D721Med (cell line): ENCODE measurements at regions not wholly inside any gene's neighbourhood (a gene's known extent, or its start where the extent isn't known, plus 50 kb on each side); places are given as distances from the start of the nearest gene placed in this dataset.

ENCODE experiments used
- DNase-seq: peaks from one replicate; pipeline ENCODE4 v3.0.0; 2011; ENCODE audit warnings: low spot score; ENCODE audit not compliant: insufficient read length
- FAIRE-seq: peaks from 2 replicates; lab custom pipeline; 2011; peaks lifted over from hg19 to GRCh38; lab: Jason Lieb, UNC
- CTCF ChIP-seq: IDR thresholded peaks from 2 replicates; pipeline ENCODE4 v1.5.1; 2012; ENCODE audit warnings: mild to moderate bottlenecking, control low read depth; ENCODE audit not compliant: insufficient read depth; ENCODE audit errors: missing control alignments

GRCh38 chr15:62957130-62957529, 85.4 kb upstream of the TPM1 start:
- TF ChIP-seq CTCF = no peak
- FAIRE-seq (no peak), DNase-seq (no peak)

- no peak for DNase-seq
- no peak for FAIRE-seq
- no peak for TF ChIP-seq CTCF
These were observed 83.8 kb upstream of the TPM1 start for GRCh38 chr15:62958528-62959363.

- FAIRE-seq = no peak
- DNase-seq = no peak
- TF ChIP-seq CTCF = no peak
These were observed 81.4 kb upstream of the TPM1 start for GRCh38 chr15:62961134-62961533.

GRCh38 chr15:62962101-62962995, 80.2 kb upstream of the TPM1 start:
- DNase-seq (no peak), FAIRE-seq (no peak)
- TF ChIP-seq CTCF = no peak

GRCh38 chr15:62964251-62964650, 78.3 kb upstream of the TPM1 start:
- TF ChIP-seq CTCF = no peak
- FAIRE-seq = no peak
- no peak for DNase-seq

GRCh38 chr15:62966294-62967078, 76.1 kb upstream of the TPM1 start:
- FAIRE-seq = no peak
- DNase-seq = no peak
- no peak for TF ChIP-seq CTCF
